ENCODE measurements at regions not wholly inside any gene's neighbourhood (a gene's known extent, or its start where the extent isn't known, plus 50 kb on each side); places are given as distances from the start of the nearest gene placed in this dataset.

DNA sequence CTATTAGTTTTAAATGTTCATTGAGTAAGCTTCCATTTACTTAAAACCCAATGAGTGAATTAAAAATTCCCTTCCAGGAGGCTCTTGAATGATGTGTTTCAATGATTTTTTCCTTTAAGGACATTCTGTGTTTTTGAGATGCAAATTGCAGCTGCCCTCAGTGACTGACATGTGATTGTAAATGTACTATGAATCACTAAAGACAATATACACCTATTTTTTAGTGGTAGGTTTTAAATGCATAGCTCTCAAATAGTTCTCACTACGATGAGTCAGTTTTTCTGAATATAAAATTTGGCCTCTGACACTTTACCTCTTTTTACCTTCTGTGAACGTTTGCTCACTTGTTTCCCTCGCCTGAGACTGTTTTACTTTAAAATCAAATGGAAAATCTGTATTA, 204.7 kb downstream of the BARHL2 start:
- 5% methylated on average over 3 of the region's 3 CpGs for WGBS (ENCODE audit: low lambda C conversion rate)
- CTCF ChIA-PET (ENCODE audit: low intra/inter-chr PET ratio, low total read pairs), result no interaction called here

More for the DNA sequence above, 204.7 kb downstream of the BARHL2 start:
- intact Hi-C loops (cut with micrococcal nuclease; ENCODE audit: unreplicated experiment), result no loop called here
- Histone ChIP-seq H3K27ac (ENCODE audit: extremely low read length, insufficient read depth, low read length) (no peak overlapping the region), H3K9ac (ENCODE audit: insufficient read depth, low read depth, low read length) (no peak overlapping the region), H3K4me3 (replicated peaks in 1 of 3; ENCODE audit: insufficient read depth in 1 of 3, low read depth in 2 of 3, low read length in 3 of 3) (no peak overlapping the region), H4K20me1 (ENCODE audit: insufficient read depth, low read length) (no peaks in the 10 kb centered on the region), H3K9me3 (ENCODE audit: low read length) (no peaks in the 10 kb centered on the region), H3K27me3 (ENCODE audit: control insufficient read depth in 1 of 2, insufficient read depth in 2 of 2, low read length in 2 of 2) (no peaks in the 10 kb centered on the region; a peak in 1 of 5 replicates), H3K4me1 (ENCODE audit: insufficient read depth, low read length) (peaks cover 6% of the 10 kb centered on the region; the same call in 1 of the 2 replicates), H2AFZ (ENCODE audit: low read length) (no peak overlapping the region), H3K4me2 (ENCODE audit: low read depth, low read length) (no peak overlapping the region), H3K36me3 (replicated peaks in 1 of 2; ENCODE audit: control insufficient read depth in 1 of 2, insufficient read depth in 2 of 2, low read length in 2 of 2) (no peaks in the 10 kb centered on the region), H3K79me2 (ENCODE audit: insufficient read depth, low read length) (no peaks in the 10 kb centered on the region)
- FAIRE-seq (no peak), ATAC-seq (no peak), DNase-seq (ENCODE audit: low spot score) (no peak)
- POLR2A ChIA-PET, result no interaction called here
- in situ Hi-C loops (cut with HindIII; ENCODE audit: extremely low pct_ligation_motif_present, low pct_unique_long_range_greater_than_20kb), result no loop called here
- BruUV-seq (replicated peaks), result no TSS peak
- TF ChIP-seq SSRP1 (CRISPR knock-in tag; IDR thresholded peaks at IDR 0.05) (no peak), THAP11 (CRISPR knock-in tag; IDR thresholded peaks at IDR 0.05) (no peak), ZNF749 (CRISPR knock-in tag; IDR thresholded peaks at IDR 0.05; ENCODE audit: borderline replicate concordance) (no peak), ZFP1 (CRISPR knock-in tag; IDR thresholded peaks at IDR 0.05) (no peak), EHMT2 (IDR thresholded peaks at IDR 0.05; ENCODE audit: borderline replicate concordance, low read depth, low read length) (no peak), SMARCE1 (IDR thresholded peaks at IDR 0.05; ENCODE audit: borderline replicate concordance) (no peak), KLF12 (CRISPR knock-in tag; IDR thresholded peaks at IDR 0.05; ENCODE audit: borderline replicate concordance) (no peak), MBD4 (IDR thresholded peaks at IDR 0.05; ENCODE audit: borderline replicate concordance, low read length) (no peak), TAF15 (IDR thresholded peaks at IDR 0.05; ENCODE audit: low read depth, low read length, poor library complexity, severe bottlenecking) (no peak), ERF (CRISPR knock-in tag; IDR thresholded peaks at IDR 0.05) (no peak), ZNF83 (CRISPR knock-in tag; IDR thresholded peaks at IDR 0.05; ENCODE audit: borderline replicate concordance) (no peak)
- TF ChIP-seq, protein P1, sequence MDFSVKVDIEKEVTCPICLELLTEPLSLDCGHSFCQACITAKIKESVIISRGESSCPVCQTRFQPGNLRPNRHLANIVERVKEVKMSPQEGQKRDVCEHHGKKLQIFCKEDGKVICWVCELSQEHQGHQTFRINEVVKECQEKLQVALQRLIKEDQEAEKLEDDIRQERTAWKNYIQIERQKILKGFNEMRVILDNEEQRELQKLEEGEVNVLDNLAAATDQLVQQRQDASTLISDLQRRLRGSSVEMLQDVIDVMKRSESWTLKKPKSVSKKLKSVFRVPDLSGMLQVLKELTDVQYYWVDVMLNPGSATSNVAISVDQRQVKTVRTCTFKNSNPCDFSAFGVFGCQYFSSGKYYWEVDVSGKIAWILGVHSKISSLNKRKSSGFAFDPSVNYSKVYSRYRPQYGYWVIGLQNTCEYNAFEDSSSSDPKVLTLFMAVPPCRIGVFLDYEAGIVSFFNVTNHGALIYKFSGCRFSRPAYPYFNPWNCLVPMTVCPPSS (IDR thresholded peaks at IDR 0.05), result no peak
- TF ChIP-seq, protein P2, sequence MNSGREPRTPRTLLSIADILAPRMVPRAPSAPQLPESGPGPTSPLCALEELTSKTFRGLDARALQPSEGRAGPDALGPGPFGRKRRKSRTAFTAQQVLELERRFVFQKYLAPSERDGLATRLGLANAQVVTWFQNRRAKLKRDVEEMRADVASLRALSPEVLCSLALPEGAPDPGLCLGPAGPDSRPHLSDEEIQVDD (CRISPR knock-in tag; IDR thresholded peaks at IDR 0.05; ENCODE audit: borderline replicate concordance), result no peak
- TF ChIP-seq, protein P3, sequence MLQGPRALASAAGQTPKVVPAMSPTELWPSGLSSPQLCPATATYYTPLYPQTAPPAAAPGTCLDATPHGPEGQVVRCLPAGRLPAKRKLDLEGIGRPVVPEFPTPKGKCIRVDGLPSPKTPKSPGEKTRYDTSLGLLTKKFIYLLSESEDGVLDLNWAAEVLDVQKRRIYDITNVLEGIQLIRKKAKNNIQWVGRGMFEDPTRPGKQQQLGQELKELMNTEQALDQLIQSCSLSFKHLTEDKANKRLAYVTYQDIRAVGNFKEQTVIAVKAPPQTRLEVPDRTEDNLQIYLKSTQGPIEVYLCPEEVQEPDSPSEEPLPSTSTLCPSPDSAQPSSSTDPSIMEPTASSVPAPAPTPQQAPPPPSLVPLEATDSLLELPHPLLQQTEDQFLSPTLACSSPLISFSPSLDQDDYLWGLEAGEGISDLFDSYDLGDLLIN (CRISPR knock-in tag; IDR thresholded peaks at IDR 0.05; ENCODE audit: borderline replicate concordance), result no peak
- TF ChIP-seq, protein P4, sequence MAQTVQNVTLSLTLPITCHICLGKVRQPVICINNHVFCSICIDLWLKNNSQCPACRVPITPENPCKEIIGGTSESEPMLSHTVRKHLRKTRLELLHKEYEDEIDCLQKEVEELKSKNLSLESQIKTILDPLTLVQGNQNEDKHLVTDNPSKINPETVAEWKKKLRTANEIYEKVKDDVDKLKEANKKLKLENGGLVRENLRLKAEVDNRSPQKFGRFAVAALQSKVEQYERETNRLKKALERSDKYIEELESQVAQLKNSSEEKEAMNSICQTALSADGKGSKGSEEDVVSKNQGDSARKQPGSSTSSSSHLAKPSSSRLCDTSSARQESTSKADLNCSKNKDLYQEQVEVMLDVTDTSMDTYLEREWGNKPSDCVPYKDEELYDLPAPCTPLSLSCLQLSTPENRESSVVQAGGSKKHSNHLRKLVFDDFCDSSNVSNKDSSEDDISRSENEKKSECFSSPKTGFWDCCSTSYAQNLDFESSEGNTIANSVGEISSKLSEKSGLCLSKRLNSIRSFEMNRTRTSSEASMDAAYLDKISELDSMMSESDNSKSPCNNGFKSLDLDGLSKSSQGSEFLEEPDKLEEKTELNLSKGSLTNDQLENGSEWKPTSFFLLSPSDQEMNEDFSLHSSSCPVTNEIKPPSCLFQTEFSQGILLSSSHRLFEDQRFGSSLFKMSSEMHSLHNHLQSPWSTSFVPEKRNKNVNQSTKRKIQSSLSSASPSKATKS (CRISPR knock-in tag; IDR thresholded peaks at IDR 0.05), result no peak
- TF ChIP-seq, protein P5, sequence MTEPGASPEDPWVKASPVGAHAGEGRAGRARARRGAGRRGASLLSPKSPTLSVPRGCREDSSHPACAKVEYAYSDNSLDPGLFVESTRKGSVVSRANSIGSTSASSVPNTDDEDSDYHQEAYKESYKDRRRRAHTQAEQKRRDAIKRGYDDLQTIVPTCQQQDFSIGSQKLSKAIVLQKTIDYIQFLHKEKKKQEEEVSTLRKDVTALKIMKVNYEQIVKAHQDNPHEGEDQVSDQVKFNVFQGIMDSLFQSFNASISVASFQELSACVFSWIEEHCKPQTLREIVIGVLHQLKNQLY (CRISPR knock-in tag; IDR thresholded peaks at IDR 0.05), result no peak
- TF ChIP-seq, protein P6, sequence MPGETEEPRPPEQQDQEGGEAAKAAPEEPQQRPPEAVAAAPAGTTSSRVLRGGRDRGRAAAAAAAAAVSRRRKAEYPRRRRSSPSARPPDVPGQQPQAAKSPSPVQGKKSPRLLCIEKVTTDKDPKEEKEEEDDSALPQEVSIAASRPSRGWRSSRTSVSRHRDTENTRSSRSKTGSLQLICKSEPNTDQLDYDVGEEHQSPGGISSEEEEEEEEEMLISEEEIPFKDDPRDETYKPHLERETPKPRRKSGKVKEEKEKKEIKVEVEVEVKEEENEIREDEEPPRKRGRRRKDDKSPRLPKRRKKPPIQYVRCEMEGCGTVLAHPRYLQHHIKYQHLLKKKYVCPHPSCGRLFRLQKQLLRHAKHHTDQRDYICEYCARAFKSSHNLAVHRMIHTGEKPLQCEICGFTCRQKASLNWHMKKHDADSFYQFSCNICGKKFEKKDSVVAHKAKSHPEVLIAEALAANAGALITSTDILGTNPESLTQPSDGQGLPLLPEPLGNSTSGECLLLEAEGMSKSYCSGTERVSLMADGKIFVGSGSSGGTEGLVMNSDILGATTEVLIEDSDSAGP (CRISPR knock-in tag; IDR thresholded peaks at IDR 0.05; ENCODE audit: borderline replicate concordance), result no peak

All from HepG2 (cell line).